Lung microvascular endothelial cell (primary cell): ENCODE measurements at regions not wholly inside any gene's neighbourhood (a gene's known extent, or its start where the extent isn't known, plus 50 kb on each side); places are given as distances from the start of the nearest gene placed in this dataset.
"Not testable (repeated sequence)": the region's sequence is repeated elsewhere in the genome, so short reads cannot be mapped to it uniquely, and the experiment has no call there.

Experiments
- DNase-seq, 2 donors: peaks; one replicate each; pipeline versions ENCODE4 v3.0.0 to v3.0.0-alpha.2; 2010; ENCODE audit warnings: low read depth in 2 of 2

DNA sequence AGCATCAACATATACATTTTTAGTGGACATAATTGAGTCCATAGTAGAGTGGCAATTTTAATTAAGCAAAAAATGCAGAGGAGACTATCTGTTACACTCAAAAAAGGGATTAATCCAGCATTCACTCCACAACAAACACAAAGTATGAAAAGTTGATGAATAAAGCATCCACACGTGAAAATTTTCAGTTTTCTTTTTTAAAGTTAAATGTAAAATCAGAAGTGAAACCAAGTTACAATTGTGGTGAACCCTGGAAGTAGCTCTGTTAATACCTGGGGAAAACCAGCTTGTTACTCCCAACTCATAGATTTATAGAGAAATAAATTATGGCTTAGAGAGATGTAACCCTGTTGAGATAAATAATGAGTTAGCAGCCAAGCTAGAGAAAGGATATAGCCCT, 807.8 kb downstream of the TRIB2 start:
- no peak for DNase-seq

DNA sequence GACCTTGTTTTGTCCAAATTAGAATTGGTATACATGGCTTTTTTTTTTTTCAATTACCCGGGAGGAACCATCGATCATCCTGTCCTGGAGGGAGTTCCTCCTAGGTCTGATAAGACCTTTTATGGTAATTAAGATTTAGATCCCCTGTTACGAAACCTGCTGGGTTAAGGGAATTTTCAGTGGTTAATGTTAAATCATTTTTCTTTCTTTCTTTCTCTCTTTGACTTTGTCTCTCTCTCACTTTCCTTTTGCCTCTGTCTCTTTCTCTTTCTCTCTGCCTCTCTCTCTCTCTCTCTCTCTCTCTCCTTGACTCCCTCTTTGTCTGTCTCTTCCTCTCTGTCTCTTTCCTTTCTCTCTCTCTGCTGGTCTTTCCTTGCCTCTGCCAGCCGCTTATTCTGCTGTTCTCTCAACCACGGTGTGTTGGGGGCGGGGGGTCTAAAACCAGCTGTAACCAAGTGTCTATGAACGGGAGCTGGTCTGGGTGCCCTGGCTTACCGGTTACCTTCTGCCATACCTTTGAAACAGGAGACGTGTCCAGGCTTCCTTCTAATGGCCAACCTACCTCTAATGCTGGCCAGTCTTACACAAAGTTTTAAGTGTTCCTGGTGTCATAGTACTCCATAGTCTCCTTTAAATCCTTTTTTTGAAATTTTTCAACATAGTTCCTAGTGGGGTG, 815.1 kb downstream of the TRIB2 start:
- DNase-seq, result not testable (repeated sequence)

DNA sequence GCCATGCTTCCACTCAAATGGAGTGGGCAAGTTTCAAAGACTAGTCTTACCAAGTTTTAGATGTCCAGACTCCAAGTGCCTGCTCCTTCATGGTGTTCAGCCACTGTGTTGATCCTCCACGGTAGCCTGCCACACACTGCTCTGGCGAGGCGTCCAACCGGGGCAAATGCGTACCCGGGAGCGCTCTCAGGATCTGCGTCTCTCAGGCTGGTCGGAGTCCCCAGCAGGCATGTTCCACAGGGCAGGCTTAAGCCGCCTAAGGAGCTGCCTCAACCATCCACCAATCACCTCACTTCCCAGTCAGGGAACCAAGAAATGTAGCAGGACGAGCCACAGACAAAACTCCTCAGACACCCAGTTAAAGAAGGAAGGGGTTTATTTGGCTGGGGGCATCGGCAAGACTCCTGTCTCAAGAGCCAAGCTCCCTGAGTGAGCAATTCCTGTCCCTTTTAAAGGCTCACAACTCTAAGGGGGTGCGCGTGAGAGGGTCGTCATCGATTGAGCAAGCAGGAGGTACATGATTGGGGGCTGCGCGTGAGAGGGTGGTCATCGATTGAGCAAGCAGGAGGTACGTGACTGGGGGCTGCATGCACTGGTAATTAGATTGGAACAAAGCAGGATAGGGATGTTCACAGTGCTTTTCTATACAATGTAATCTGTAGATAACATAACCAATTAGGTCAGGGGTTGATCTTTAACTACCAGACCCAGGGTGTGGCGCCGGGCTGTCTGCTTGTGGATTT, 816.2 kb downstream of the TRIB2 start:
- DNase-seq, result not testable (repeated sequence)

DNA sequence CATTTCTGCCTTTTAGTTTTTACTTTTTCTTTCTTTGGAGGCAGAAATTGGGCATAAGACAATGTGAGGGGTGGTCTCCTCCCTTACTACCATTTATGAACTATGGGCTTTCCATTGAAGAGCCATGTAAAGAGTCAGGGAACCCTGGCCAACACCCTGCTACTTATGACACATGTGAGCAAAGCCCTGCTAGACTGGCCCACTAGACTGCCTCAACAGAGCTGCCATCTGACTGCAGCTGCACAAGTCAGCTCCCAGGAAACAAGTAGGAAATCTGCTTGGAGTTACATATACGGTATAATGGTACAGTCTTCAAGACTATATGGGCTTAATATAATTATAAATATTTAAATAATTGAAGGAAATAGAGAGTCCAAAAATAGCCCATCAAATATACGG, 816.8 kb downstream of the TRIB2 start:
- no peak for DNase-seq

DNA sequence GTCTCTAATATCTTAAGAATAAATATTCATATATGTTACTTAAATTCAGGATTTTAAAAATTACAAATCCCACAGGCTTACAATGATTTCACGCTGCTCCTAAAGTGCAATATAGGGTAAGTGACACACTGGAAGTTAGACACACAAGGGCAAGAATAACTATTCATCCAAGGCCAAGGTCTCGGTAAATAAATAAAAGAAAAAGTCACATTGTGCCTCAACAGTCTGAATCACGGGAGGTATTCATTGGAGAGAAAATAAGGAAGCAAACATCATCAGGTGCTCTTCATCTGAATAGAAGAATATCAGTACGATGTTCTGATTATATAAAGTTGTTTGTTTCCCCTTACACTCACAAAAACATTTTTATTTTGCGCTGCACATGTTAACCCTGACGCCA, 820.2 kb downstream of the TRIB2 start:
- no peak for DNase-seq

DNA sequence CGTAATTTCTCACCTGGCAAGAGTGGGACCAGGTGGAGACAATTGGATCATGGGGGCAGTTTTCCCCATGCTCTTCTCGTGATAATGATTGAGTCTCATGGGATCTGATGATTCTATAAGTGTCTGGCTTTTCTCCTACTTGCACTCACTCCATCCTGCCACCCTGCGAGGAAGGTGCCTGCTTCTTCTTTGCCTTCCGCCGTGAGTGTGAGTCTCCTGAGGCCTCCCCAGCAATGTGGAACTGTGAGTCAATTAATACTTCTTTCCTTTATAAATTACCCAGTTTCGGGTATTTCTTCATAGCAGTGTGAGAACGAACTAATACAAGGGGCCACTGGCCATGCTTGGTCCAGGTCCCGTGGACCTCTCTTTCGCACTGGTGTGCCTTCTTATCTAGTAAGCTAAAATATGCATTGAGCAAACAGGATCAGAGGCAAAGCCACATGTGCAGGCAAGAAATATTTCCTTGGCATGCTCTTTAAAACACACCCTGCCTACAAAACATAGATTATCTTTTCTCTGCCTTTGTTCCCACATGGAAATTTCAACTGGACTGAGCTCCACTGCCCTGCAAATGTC, 821.1 kb downstream of the TRIB2 start:
- no peak for DNase-seq

DNA sequence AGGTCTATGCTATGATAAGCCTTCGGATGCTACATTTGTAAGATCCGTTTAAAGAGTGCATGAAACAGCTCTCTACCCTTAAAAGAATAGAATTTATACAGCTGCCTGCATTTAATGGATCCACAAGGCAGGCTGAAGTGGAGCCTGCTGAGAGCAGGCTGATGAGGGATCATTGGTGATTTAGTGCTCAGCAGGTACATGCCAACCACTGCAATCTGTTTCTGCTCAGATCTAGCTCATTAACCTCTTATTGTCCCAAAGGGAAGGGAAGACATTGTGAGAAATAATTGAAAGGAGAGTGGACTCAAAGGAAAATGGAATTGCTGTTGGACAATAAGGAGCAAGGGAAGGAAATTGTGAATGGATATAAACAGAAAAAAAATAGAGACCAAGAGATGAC, 822.6 kb downstream of the TRIB2 start:
- no peak for DNase-seq

DNA sequence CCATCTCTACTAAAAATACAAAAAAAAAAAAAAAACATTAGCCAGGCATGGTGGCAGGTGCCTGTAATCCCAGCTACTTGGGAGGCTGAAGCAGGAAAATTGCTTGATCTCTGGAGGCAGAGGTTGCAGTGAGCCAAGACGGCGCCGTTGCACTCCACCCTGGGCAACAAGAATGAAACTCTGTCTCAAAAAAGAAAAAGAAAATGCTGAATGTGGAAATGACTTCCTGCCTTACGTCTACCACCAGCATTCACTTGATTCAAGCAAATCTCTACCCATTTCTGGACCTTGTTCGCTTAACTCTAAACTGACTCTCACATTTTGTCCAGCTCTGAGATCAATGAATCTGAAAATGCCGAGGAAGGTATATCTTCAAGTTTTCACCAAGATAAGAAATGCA, 825.3 kb downstream of the TRIB2 start:
- no peak for DNase-seq

DNA sequence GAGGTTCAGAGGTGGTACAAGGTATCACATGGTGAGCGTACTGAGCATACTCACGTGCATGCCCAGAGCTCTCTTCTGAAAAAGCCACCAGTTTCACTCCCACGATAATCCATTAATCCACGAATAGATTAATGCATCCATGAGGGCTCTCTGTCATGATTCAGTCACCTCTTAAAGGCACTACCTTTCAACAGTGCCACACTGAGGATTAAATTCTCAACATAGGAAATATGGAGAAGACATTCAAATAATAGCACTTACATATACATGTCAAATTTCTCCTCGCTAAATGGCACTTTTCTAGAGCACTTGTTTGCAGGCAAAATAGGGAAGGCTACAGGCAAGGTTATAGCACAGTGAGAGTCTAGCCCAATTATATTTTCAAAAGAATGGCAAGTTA, 825.9 kb downstream of the TRIB2 start:
- DNase-seq, result no peak

DNA sequence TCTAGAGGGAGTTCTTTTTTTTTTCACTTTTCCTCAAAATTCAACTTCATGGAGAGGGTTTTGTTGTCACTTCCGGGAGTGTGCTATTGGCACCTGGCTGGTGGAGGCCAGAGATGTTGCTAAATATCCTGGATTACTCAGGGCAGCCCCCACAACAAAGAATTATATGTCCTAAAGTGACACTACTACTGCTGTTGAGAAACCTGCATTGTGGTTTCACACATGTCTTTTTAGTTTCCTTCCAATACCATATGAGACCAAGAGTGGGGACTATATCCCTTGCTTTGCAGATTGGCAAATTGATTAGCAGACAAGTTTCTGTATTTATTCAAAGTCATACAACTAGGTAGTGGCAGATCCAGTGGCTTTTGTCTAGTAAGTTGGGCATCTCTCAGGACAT, 826.8 kb downstream of the TRIB2 start:
- DNase-seq, result no peak

DNA sequence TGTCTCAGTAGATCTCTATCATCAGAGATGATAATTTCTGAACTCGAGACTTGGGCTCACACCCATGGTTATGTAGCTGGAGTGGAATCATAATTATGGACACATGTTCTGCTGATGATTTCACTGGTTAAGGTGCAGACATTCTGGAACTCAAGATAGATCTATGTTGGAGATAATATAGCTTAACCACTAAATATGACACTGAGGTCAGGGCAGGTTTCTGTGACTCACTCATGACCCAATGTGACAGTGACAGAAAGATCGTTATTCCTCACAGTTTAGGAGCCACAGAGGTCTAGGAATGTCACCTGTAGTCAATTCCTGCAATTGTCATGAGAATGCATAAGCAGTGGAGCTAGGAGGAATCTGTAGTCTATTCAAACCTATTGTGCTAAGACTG, 828.6 kb downstream of the TRIB2 start:
- DNase-seq, result no peak

DNA sequence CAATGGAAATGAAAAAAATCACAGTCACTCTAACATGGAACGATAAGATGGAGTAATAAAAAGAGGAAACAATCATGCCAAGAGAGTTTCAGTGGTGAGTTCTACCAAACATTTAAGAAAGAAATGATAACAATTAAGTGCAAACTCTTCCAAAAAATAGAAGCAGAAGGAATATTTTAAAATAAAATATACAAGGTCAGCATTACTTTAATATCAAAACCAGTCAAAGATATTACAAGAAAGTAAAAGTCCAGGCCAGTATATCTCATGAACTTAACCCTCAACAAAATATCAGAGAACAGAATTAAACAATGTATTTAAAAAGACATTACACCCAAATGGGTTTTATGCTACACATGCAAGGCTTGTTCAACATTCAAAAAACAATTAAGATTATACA, 829.4 kb downstream of the TRIB2 start:
- DNase-seq, result no peak

DNA sequence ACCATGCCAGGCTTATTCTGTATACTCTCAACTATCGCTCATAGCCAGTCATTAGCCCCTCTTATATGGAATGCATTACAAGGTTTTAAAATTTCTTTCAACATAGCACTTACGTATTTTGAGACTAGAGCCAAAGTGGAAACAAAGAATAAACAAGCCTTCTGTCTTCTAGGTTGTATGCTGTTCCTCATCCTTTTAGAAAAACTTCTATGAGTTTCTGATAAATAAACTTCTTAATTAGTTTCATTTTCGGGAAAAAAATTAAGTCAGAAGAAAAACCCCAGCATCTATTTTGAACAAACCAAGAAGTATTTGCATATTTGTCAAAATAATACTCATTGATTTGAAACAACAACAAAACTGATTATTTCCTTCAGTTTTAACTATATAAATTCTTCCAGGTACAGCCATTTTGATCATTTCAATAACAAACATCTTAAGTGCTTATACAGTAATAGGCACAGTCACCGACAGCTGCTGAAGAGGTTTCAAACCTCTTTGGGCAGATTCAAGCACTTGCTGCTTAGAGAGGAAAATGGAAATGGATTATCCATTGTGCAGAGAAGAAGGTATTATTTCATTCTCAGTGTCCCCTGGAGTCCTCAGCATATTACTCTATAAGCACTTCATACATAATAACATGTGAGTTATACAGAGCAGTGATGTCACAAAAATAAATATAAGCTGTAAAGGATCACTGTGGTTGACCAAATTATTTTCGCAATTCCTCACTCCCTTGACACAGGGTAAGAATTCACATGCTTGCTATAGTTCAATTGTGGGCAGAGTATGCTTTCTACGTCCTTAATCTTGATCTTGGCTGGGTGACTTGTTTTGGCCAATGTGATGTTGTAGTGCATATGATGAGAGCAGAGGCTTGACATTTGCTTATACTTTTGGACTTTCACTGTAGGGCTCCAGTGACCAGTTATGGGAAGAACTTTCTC, 833.8 kb downstream of the TRIB2 start:
- DNase-seq, result no peak

DNA sequence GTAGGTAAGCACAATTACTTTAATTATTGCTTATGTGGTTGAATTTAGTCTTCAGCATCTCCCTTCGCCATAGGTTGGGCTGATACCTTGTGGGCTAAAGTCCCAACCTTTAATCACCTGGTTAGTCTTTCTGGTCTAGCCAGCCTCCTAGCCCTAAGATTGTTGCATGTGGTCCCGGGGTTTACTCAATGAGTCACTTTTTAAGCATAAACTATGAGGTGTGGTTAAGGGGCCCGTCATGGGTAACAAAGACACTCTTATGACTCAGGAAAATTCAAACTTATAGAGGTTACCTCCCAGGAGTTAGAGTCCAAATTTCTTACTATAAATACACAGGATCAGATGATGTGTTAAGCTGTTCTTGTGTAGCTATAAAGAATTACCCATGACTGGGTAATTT, 841.6 kb downstream of the TRIB2 start:
- no peak for DNase-seq

DNA sequence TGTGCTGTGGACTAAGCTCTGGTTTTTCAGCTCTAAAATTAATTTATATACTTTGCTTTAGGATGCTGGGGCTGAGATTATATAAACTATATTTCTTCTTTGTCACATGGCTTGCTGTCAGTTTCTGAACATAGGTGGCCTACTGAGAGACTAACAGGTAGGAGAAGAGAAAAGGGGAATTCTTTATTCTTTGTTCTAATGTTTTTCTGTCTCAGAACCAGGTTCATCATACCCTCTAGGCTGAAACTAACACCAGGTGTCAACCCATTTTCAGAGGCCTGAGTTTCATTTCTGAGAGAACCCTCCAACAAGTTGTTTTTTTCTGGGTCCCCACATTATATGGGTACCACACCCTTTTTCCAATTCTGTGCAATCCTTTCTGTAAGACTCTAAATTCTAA, 843.6 kb downstream of the TRIB2 start:
- no peak for DNase-seq

DNA sequence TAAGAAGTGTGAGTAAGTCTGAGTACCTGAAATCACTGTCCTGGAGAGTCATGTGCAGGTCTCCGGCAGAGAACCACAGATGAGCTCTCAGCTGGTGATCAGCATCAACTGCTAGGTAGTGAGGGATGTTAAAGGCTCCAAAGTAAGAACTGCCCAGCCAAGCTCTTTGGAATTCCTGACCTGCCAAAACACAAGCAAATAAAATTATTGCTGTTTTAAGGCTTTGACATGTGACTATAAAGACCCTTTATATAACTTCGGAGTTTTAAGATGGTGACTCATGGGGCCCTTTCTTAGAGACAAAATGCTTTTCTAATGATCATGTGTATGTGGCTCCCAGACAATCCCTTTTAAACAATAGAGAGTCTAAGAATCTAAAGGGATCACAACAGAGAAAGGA, 855.7 kb downstream of the TRIB2 start:
- DNase-seq, result no peak

DNA sequence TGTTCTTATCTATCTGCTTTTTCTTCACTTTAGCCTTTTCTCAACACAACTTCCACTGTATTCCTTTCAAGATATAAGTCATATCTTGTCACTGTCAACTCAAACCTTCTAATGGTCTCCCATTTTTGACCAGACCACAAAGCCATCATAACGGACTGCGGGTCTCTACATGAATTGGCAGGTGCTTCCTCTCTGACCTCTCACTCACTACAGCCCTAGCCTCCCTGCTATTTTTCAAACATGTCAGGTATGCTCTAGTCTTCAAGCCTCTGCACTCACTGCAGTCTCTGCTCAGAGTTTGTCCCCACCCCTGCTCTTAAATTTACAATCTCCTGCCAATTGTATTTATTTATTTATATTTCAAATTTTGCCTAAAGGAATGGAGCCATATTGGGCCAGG, 858.1 kb downstream of the TRIB2 start:
- no peak for DNase-seq

DNA sequence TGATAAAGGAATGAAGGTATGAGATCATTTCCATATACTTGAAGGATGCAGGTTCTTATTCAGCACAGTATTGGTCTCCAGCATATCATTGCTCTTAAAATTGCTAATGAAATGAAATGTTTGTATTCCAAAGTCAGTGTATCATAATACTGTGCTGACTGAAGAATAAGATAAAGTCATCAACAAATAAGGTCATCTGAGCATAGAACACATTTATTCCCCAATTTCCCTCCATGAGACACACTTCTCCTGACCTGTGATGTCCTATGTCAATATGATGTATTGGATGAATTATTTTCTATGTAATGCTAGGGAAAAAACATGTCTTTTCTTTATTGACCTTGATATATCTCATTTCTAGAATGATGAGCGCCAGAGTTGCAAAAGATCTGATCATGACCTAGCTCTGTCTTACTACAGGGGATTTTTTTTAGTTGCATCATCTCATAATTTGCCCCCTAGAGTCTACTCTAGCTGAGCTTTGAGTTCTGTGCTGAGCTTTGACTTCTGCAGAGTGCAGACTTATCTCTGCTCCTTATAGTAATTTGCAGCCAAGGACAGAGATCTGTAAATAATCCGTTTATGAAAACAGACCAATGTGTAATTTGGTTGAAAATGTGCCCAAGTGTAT, 859.8 kb downstream of the TRIB2 start:
- DNase-seq, result no peak

DNA sequence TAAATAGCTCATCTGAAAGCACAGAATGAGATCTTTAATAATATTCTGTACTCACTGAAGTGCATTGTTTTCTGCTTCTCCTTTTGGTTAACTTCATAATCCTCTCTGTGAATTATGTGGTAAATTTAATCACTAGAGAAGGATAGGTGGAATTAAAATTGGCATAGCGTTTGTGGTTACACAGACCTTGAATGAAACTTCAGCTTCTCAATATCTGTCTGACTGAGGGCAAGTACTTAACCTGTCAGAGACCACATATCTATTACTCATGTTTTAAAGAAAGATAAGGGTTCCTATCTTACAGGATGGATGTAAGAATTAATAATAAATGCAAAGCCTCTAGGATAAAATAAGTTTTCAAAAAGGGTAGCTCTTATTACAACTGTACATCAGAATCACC, 861.8 kb downstream of the TRIB2 start:
- no peak for DNase-seq

DNA sequence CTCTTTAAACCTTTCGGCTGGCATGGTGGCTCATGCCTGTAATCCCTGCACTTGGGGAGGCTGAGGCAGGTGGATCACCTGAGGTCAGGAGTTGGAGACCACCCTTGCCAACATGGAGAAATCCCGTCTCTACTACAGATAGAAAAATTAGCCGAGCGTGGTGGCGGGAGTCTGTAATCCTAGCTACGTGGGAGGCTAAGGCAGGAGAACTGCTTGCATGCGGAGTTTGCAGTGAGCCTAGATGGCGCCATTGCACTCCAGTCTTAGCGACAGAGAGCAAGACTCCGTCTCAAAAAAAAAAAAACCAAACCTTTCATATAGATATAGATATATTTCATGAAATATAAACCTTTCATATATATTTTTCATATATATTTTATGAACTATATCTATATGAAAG, 864.7 kb downstream of the TRIB2 start:
- DNase-seq, result peak; percentile 17 to 24

DNA sequence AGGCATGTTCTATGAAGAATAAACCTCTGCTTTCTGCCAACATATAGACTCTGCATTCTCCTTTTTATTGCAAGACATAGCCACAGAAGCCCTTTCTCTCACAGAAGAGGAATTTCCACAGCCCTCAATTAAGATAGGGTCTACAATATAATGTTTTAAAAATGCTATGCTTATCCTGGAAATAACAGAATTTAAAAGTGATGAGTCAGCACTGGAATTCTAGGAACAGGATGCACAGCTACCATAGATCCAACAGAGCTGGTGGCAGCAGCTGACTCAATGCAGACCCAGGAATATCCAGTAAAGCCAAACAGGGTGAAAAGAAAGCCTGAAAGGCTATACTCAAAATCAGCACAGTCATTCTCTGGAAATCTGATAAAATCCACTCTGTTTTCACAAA, 866.9 kb downstream of the TRIB2 start:
- DNase-seq, result no peak

DNA sequence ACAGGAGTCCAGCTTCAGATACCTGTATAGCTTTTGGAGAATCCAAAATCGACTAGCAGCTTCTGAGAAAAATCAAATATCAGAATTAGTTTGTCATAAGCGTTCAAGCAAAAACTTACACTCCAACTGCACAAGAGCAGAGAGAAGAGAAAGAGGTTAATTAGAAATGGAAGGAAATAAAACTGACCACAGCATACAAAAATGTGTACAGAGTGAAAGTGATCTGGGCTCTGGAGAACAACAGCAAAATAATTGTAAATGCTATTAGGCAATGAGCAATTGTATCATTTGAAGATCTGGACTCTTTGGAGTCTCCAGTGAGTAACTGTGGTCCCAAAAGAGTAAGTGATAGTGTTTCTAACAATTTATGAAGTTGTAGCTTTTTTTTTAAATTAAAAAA, 867.3 kb downstream of the TRIB2 start:
- DNase-seq, result no peak
